GM12891 (cell line): ENCODE measurements at regions not wholly inside any gene's neighbourhood (a gene's known extent, or its start where the extent isn't known, plus 50 kb on each side); places are given as distances from the start of the nearest gene placed in this dataset.

Experiments used
- POLR2A ChIP-seq: IDR thresholded peaks from 2 replicates; pipeline ENCODE4 v1.6.1; 2011; ENCODE audit warnings: low read depth, low read length, control low read depth
- POLR2AphosphoS5 ChIP-seq: IDR thresholded peaks from 2 replicates; pipeline ENCODE4 v1.6.1; 2011; ENCODE audit warnings: low read depth, low read length, control low read depth
- POU2F2 ChIP-seq: IDR thresholded peaks from 2 replicates; pipeline ENCODE4 v1.6.1; 2011; ENCODE audit warnings: low read depth, mild to moderate bottlenecking, control low read depth, low read length, moderate library complexity
- SPI1 ChIP-seq: IDR thresholded peaks from 2 replicates; pipeline ENCODE4 v1.6.1; 2011; ENCODE audit warnings: low read depth, low read length, control low read depth
- TAF1 ChIP-seq: IDR thresholded peaks from 2 replicates; pipeline ENCODE4 v1.6.1; 2011; ENCODE audit warnings: low read depth, low read length, control low read depth

- TF ChIP-seq TAF1: no peak
- no peak for TF ChIP-seq POLR2A
- TF ChIP-seq POU2F2: no peak
- no peak for TF ChIP-seq POLR2AphosphoS5
- TF ChIP-seq SPI1: no peak
Observed at GRCh38 chr1:178580876-178581275, 68.0 kb downstream of the TEX35 start.
